ENCODE measurements at regions not wholly inside any gene's neighbourhood (a gene's known extent, or its start where the extent isn't known, plus 50 kb on each side); places are given as distances from the start of the nearest gene placed in this dataset.

GRCh38 chr15:69628256-69629093 is 175.9 kb downstream of the RPLP1 start:
- DNase-seq, result no peak

DNA sequence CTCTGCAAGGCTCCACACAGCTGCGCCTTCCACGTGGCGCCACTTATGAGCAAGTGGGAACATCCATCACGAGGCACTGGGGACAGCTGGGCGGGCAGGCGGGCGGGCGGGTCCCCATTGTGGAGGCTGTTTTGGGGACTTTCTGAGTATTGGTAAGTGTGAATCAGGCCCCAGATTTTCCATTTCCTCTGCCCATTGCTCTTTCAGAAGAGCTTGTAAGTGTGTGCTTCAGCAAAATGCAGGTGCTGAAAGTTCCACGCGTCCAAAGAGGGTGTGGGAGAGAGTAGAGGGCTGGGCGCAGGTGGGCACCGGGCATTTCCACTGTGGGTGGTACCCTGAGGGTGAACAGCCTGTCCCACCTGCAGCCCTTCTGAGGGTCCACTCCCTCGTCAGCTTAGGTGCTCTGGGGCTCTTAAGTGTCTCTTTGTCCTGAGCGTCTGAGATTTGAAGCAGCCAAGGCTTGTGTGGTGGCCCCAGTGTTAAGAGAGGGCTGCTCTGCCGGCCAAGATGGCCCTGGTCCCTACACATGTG is 177.1 kb downstream of the RPLP1 start:
- no peak for DNase-seq

DNA sequence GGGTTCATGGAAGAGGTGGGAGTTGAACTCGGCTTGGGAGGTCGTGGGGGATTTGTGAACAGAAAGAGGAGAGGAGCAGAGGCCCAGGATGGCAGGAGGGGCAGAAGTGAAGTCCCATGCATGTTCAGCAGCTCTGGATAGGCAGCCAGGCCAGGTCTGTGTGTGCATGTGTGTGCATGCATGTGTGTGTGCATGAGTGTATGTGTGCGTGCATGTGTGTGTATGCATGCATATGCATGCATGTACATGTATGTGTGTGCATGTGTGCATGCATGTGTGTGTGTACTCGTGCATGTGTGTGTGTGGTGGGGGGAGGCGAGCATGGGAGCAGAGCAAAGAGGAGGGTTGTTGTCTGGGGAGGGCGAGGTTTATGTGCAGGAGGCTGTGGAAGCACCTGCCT is 178.4 kb downstream of the RPLP1 start:
- no peak for DNase-seq

- DNase-seq, result peak; percentile 27
Observed at GRCh38 chr15:69631978-69632377, 179.4 kb downstream of the RPLP1 start.

GRCh38 chr15:69634860-69635259 is 182.2 kb downstream of the RPLP1 start:
- DNase-seq, result no peak

- DNase-seq, result no peak
Observed at GRCh38 chr15:69636169-69636915, 183.7 kb downstream of the RPLP1 start.

GRCh38 chr15:69637818-69638217 is 185.2 kb downstream of the RPLP1 start:
- no peak for DNase-seq

DNA sequence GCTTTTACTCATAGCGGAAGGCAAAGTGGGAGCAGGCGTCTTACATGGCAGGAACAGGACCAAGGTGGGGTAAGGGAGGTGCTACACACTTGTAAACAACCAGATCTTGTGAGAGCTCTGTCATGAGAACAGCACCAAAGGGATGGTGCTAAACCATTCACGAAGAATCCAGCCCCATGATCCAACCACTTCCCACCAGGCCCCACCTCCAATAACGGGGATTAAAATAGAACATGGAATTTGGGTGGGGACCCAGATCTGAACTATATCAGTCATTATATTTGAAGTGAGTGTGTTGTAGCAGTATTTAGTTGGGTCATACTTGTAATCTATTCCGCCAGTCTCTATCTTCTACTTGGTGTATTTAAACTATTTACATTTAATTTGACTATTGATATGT is 190.9 kb downstream of the RPLP1 start:
- no peak for DNase-seq

DNA sequence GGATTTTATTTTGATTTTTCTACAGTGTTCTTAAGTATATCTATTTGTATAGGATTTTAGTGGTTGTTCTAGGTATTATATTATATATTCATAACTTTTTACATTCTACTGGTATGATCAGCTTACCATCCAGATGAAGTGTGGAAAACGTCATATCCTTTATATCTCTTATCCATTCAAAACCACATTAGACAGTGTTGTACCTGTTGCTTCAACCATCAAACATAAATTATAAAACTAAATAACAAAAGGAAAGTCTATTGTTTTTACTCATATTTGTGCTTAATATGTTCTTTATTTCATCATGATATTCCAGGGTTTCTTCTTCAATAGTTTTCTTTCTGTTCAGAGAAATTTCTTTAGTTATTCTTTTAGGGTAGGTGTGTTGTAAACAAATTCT is 191.4 kb downstream of the RPLP1 start:
- no peak for DNase-seq

DNA sequence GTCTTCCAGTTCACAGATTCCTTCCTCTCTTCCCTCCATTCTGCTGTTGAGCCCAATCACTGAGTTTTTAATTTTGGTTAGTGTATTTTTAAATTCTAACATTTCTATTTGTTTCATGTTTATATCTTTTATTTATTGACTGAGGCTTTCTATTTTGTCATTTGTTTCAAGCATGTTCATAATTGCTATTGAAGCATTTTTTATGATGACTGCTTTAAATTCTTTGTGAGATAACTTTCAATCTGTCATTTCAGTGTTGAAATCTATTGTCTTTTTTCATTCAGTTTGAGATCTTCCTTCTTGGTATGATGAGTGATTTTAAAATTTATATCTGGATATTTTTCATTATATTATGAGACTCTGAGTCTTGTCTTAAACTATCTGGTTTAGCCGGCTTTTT is 192.3 kb downstream of the RPLP1 start:
- DNase-seq, result no peak

GRCh38 chr15:69647142-69647513 is 194.5 kb downstream of the RPLP1 start:
- no peak for DNase-seq

GRCh38 chr15:69648212-69648611 is 195.6 kb downstream of the RPLP1 start:
- no peak for DNase-seq

- DNase-seq, result no peak
Observed at GRCh38 chr15:69648775-69649735, 196.4 kb downstream of the RPLP1 start.

GRCh38 chr15:69652293-69652692 is 199.7 kb downstream of the RPLP1 start:
- DNase-seq, result peak; percentile 12

DNA sequence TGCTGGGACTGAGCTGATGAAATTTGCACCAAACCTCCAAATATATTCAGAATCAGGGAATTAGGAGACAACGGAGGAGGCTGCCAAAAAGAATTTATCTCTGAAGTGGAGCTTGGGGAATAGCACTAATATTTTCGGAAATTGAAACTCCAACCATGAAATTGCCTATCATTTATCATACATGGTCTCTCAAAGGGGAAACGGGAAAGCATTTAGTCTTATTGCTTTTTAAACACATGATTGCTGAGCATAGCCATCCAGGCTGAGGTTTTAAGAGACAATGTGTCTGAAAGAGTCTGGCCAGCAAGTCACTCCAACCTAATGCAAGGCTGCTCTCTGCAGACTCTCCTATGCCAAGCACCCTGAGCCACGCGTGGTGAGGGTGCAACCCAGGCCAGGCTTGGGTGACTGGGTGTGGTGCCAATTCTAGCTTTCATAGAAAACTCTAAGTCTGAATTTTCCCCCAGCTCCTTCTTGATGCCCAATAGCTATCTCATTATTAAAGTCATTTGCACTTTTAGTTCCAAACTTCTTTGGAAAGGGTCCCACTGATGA is 200.2 kb downstream of the RPLP1 start:
- DNase-seq, result peak; percentile 15

GRCh38 chr15:69653306-69653705 is 200.7 kb downstream of the RPLP1 start:
- no peak for DNase-seq

DNA sequence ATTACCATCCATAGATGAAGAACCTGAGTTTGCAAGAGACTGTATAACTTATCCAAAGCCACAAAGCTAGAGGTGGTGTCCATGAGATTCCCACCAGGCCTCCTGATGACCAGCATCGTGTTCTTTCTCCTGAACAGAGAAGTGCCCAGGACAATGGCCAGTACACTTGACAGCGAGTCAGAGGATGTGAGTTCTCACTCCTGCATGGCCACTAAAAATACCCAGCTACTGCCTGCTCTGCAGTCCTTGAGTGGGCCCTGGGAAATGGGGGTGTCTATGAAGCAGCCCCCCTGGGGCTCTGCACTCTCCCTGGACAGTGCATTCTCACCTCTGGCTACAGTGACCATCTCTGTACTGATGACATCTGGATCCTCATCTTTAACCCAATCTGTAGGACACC is 201.2 kb downstream of the RPLP1 start:
- DNase-seq, result no peak

DNA sequence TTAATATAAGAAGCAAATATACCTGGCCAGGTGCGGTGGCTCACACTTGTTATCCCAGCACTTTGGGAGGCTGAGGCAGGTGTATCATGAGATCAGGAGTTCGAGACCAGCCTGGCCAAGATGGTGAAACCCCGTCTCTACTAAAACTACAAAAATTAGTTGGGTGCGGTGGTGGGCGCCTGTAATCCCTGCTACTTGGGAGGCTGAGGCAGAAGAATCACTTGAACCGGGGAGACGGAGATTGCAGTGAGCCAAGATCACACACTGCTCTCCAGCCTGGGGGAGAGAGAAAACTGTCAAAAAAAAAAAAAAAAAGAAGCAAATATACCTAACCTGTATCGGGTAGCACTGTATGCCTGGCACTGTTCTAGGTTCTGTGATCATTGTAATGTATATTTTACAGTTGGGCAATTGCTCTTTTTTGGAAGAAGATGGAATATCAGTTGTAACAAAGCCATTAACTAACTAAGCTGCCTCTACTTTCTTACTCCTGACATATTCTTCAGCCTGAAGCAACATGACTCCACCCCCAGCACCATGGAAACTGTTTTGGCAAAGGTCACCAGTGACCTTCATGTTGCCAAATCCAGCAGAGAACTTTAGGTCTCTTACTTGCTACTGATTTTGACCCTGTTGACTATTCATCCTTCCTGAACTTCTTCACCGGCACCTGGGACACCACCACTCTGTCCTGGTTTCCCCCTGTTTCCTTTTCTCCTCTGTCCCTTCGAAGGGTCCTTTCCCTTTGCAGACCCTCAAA is 203.8 kb downstream of the RPLP1 start:
- DNase-seq, result no peak

- DNase-seq, result no peak
Observed at GRCh38 chr15:69657626-69658025, 205.0 kb downstream of the RPLP1 start.

DNA sequence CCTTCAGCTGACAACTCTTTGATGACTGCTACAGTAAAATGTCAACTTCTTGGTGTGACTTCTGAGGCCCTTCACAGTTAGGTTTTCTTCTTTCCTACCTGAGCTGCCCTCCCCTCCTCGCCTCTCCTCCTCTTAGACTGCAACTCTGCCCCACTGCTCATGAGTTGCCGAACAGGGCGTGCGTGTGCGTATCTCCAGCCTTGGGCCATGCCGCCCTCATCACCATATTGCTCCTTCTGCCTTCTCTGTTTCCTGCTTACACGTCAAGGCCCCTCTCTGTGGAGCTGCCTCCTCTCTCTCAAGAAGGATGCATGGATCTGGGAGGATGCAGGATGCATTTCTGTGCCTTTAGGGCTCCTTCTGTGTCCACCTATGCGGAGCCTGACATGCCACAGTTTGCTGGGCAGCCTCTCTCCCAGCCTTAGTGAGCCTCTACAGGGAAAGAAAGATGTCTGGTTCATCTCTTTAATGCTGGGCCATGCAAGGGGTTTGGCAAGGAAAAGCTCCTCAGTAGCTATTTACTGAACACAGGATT is 205.9 kb downstream of the RPLP1 start:
- DNase-seq, result no peak

DNA sequence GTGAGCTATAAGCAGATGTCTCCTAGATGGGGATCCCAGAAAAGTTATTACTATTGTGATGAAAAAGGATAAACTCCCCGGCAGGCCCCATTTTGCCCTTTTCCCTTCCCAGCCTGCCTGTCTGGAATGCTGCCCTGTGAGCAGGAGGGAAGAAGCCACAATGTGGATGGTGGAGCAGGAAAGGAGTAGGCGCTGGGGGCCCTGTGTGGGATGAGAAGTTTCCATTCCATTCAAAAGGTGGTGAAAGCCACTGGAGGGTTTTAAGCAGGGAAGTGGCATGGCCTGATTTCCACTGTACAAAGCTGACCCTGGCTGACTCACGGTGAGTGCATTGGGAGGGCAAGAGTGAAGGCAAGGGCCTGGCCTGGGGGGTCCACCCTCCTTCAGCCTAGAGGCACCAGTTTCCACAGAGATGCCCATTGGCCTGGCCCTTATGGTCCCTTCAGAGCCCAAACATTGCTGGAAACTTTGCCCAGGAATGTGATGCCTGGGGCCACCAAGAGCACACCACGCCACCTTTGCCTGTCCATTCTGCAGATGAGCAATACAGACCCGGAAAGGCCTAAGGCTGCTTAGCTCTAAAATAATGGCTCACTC is 206.9 kb downstream of the RPLP1 start:
- DNase-seq, result no peak
